Skeletal muscle cell (primary cell): ENCODE measurements at regions not wholly inside any gene's neighbourhood (a gene's known extent, or its start where the extent isn't known, plus 50 kb on each side); places are given as distances from the start of the nearest gene placed in this dataset.
"Not testable (repeated sequence)": the region's sequence is repeated elsewhere in the genome, so short reads cannot be mapped to it uniquely, and the experiment has no call there.

Experiments used
- DNase-seq: peaks from one replicate; pipeline ENCODE4 v3.0.0-alpha.2; 2010; ENCODE audit warnings: low read depth
- H3K4me3 ChIP-seq: 2 replicates; pipeline ENCODE4 v1.5.1; 2011; ENCODE audit warnings: low read depth, mild to moderate bottlenecking, control low read depth, low read length, moderate library complexity

- peak; percentile 25 for DNase-seq
- no peak overlapping the region for H3K4me3 ChIP-seq
Measured at GRCh38 chr6:4635666-4636065, 140.5 kb upstream of the CDYL start.

- H3K4me3 ChIP-seq: no peak overlapping the region
- DNase-seq: no peak
Measured at GRCh38 chr6:4632421-4632820, 143.8 kb upstream of the CDYL start.

GRCh38 chr6:4629789-4630188 lies 146.4 kb upstream of the CDYL start:
- H3K4me3 ChIP-seq, DNase-seq: not testable (repeated sequence)

- no peak for DNase-seq
- H3K4me3 ChIP-seq: no peak overlapping the region
Measured at GRCh38 chr6:4625557-4625956, 150.6 kb upstream of the CDYL start.

- no peak overlapping the region for H3K4me3 ChIP-seq
- no peak for DNase-seq
Measured at GRCh38 chr6:4624726-4625125, 151.5 kb upstream of the CDYL start.

- H3K4me3 ChIP-seq: no peak overlapping the region
- no peak for DNase-seq
Measured at GRCh38 chr6:4620284-4621151, 155.7 kb upstream of the CDYL start.

- DNase-seq: no peak
- H3K4me3 ChIP-seq: no peak overlapping the region
Measured at GRCh38 chr6:4616311-4616710, 159.9 kb upstream of the CDYL start.

- H3K4me3 ChIP-seq: no peak overlapping the region
- peak; percentile 73 for DNase-seq
Measured at GRCh38 chr6:4615891-4616290, 160.3 kb upstream of the CDYL start.

GRCh38 chr6:4615231-4615630 lies 161.0 kb upstream of the CDYL start:
- no peak overlapping the region for H3K4me3 ChIP-seq
- DNase-seq: no peak

- no peak for DNase-seq
- H3K4me3 ChIP-seq: no peak overlapping the region
Measured at GRCh38 chr6:4614637-4615036, 161.6 kb upstream of the CDYL start.

GRCh38 chr6:4613795-4614194 lies 162.4 kb upstream of the CDYL start:
- no peak overlapping the region for H3K4me3 ChIP-seq
- no peak for DNase-seq

GRCh38 chr6:4613381-4613780 lies 162.8 kb upstream of the CDYL start:
- no peak for DNase-seq
- H3K4me3 ChIP-seq: no peak overlapping the region

GRCh38 chr6:4612636-4613171 lies 163.5 kb upstream of the CDYL start:
- peak; percentile 92 for DNase-seq

GRCh38 chr6:4611429-4612129 lies 164.6 kb upstream of the CDYL start:
- H3K4me3 ChIP-seq: no peak overlapping the region
- no peak for DNase-seq

More at GRCh38 chr6:4612636-4613171, 163.5 kb upstream of the CDYL start:
- H3K4me3 ChIP-seq: no peak overlapping the region

GRCh38 chr6:4610256-4610655 lies 165.9 kb upstream of the CDYL start:
- H3K4me3 ChIP-seq: no peak overlapping the region
- peak; percentile 75 for DNase-seq

GRCh38 chr6:4608361-4609115 lies 167.7 kb upstream of the CDYL start:
- H3K4me3 ChIP-seq: no peak overlapping the region
- no peak for DNase-seq

GRCh38 chr6:4607793-4608192 lies 168.4 kb upstream of the CDYL start:
- no peak for DNase-seq

GRCh38 chr6:4606821-4607704 lies 169.1 kb upstream of the CDYL start:
- no peak overlapping the region for H3K4me3 ChIP-seq
- peak; percentile 81 for DNase-seq

More at GRCh38 chr6:4607793-4608192, 168.4 kb upstream of the CDYL start:
- no peak overlapping the region for H3K4me3 ChIP-seq

GRCh38 chr6:4606016-4606415 lies 170.2 kb upstream of the CDYL start:
- H3K4me3 ChIP-seq: no peak overlapping the region
- DNase-seq: no peak
